IMR-90 (cell line): ENCODE measurements at regions not wholly inside any gene's neighbourhood (a gene's known extent, or its start where the extent isn't known, plus 50 kb on each side); places are given as distances from the start of the nearest gene placed in this dataset.
A peak's percentile ranks its signal among the peaks of the same experiment; 100 is the strongest.

ENCODE experiments used
- ATAC-seq: fragments of 200-7000 bp; cut with Tn5 transposase; 2 replicates; pipeline ENCODE4 v1.9.1; 2020; ENCODE audit warnings: low read depth, mild to moderate bottlenecking, moderate library complexity
- BruUV-seq: library from RNA; stranded (reverse); fragments of 400-500 nt; replicated peaks from 2 replicates; lab custom pipeline; 2021; lab: Mats Ljungman, UMichigan
- CTCF ChIA-PET: fragments of 300-600 bp; formaldehyde crosslinking; extraction: SDS; loops from one replicate; lab custom pipeline; 2021; ENCODE audit warnings: antibody characterized with exemption; lab: Yijun Ruan, JAX
- POLR2A ChIA-PET: fragments of 300-600 bp; sonication (Branson Sonifier 250); formaldehyde crosslinking; loops from one replicate; lab custom pipeline; 2022; ENCODE audit warnings: antibody characterized with exemption; ENCODE audit not compliant: unreplicated experiment; lab: Charles Lee
- DNase-seq: peaks from one replicate; pipeline ENCODE4 v3.0.0; 2013
- H2AFZ ChIP-seq: replicated peaks from 2 replicates; pipeline ENCODE3; 2013; ENCODE audit warnings: low read length, mild to moderate bottlenecking; ENCODE audit not compliant: poor library complexity
- H2AK5ac ChIP-seq: 2 replicates; pipeline ENCODE4 v1.6.1; 2013; ENCODE audit warnings: low read depth, low read length, inconsistent platforms
- H2AK9ac ChIP-seq: replicated peaks from 2 replicates; pipeline ENCODE3; 2013; ENCODE audit warnings: mild to moderate bottlenecking, low read depth, low read length, moderate library complexity; ENCODE audit not compliant: poor library complexity
- H2BK120ac ChIP-seq: 2 replicates; pipeline ENCODE4 v1.6.1; 2013; ENCODE audit warnings: low read depth, low read length, inconsistent platforms
- H2BK15ac ChIP-seq: 3 replicates; pipeline ENCODE4 v1.6.1; 2013; ENCODE audit warnings: low read depth, low read length, inconsistent platforms
- H2BK20ac ChIP-seq: 2 replicates; pipeline ENCODE4 v1.6.1; 2013; ENCODE audit warnings: low read depth, mild to moderate bottlenecking, inconsistent platforms, low read length, moderate library complexity
- H2BK5ac ChIP-seq: 2 replicates; pipeline ENCODE4 v1.6.1; 2013; ENCODE audit warnings: mild to moderate bottlenecking, low read depth, low read length, inconsistent platforms; ENCODE audit not compliant: poor library complexity, severe bottlenecking
- H3K14ac ChIP-seq: replicated peaks from 2 replicates; pipeline ENCODE4 v1.6.1; 2013; ENCODE audit warnings: low read depth, low read length, inconsistent platforms
- H3K18ac ChIP-seq: 2 replicates; pipeline ENCODE4 v1.6.1; 2013; ENCODE audit warnings: low read depth, low read length, control low read depth
- H3K23ac ChIP-seq: 2 replicates; pipeline ENCODE4 v1.6.1; 2013; ENCODE audit warnings: low read depth, low read length, inconsistent platforms
- H3K27ac ChIP-seq: 2 replicates; pipeline ENCODE4 v1.5.1; 2013; ENCODE audit warnings: mild to moderate bottlenecking, control low read depth, low read length; ENCODE audit not compliant: insufficient read depth
- H3K27me3 ChIP-seq: 2 replicates; pipeline ENCODE4 v1.6.1; 2013; ENCODE audit warnings: low read length; ENCODE audit not compliant: control insufficient read depth, insufficient read depth
- H3K36me3 ChIP-seq: 2 replicates; pipeline ENCODE4 v1.6.1; 2013; ENCODE audit warnings: low read length, mixed read lengths; ENCODE audit not compliant: control insufficient read depth, insufficient read depth
- H3K4ac ChIP-seq: 2 replicates; pipeline ENCODE4 v1.6.1; 2013; ENCODE audit warnings: low read depth, low read length, inconsistent platforms
- H3K4me1 ChIP-seq: 2 replicates; pipeline ENCODE4 v1.6.1; 2013; ENCODE audit warnings: low read length, mixed read lengths; ENCODE audit not compliant: control insufficient read depth, insufficient read depth
- H3K4me2 ChIP-seq: 2 replicates; pipeline ENCODE4 v1.6.1; 2013; ENCODE audit warnings: low read depth, mild to moderate bottlenecking, control low read depth, low read length, moderate library complexity
- H3K4me3 ChIP-seq: 2 replicates; pipeline ENCODE4 v1.5.1; 2013; ENCODE audit warnings: low read depth, mild to moderate bottlenecking, control low read depth, low read length, moderate library complexity; ENCODE audit not compliant: insufficient read depth
- H3K56ac ChIP-seq: 2 replicates; pipeline ENCODE4 v1.6.1; 2013; ENCODE audit warnings: low read length, inconsistent platforms; ENCODE audit not compliant: insufficient read depth; ENCODE audit errors: extremely low read depth
- H3K79me1 ChIP-seq, 2 experiments: 2 replicates each; pipeline ENCODE4 v1.6.1; 2013; ENCODE audit warnings: low read length in 2 of 2, inconsistent platforms in 1 of 2, low read depth in 1 of 2
- H3K9ac ChIP-seq: 2 replicates; pipeline ENCODE4 v1.6.1; 2013; ENCODE audit warnings: low read depth, low read length, control low read depth
- H3K9me1 ChIP-seq: 2 replicates; pipeline ENCODE4 v1.6.1; 2013; ENCODE audit warnings: low read length, inconsistent platforms; ENCODE audit not compliant: insufficient read depth
- H3K9me3 ChIP-seq: 2 replicates; pipeline ENCODE4 v1.6.1; 2013; ENCODE audit warnings: low read length; ENCODE audit not compliant: control insufficient read depth, insufficient read depth
- H4K20me1 ChIP-seq: 2 replicates; pipeline ENCODE4 v1.6.1; 2013; ENCODE audit warnings: low read length, inconsistent platforms; ENCODE audit not compliant: insufficient read depth
- H4K5ac ChIP-seq: 2 replicates; pipeline ENCODE4 v1.6.1; 2013; ENCODE audit warnings: mild to moderate bottlenecking, low read depth, low read length, control low read depth
- H4K8ac ChIP-seq, 2 experiments: 2 replicates each; pipeline ENCODE4 v1.6.1; 2013; ENCODE audit warnings: low read depth in 2 of 2, low read length in 2 of 2, control low read depth in 1 of 2, inconsistent platforms in 1 of 2
- H4K91ac ChIP-seq: 2 replicates; pipeline ENCODE4 v1.6.1; 2013; ENCODE audit warnings: low read depth, low read length, inconsistent platforms; ENCODE audit not compliant: insufficient read depth
- CEBPB ChIP-seq: IDR thresholded peaks from 2 replicates; pipeline ENCODE4 v1.6.1; 2012; ENCODE audit warnings: low read depth, low read length, improper control_type of control experiment
- FOS ChIP-seq: fragments of 150-350 bp; IDR thresholded peaks from 2 replicates; pipeline ENCODE4 v1.6.1; 2016; ENCODE audit warnings: low read depth, low read length
- WGBS, 2 experiments: methylation state at CpG; one replicate each; pipeline versions ENCODE4 v1.1.5 to v1.1.7; 2013; ENCODE audit warnings: missing lambda C conversion rate in 2 of 2; ENCODE audit not compliant: insufficient read length in 1 of 2; ENCODE audit errors: extremely low coverage in 2 of 2; 5-methylcytosine and 5-hydroxymethylcytosine counted together
- dilution Hi-C: fragments of 300-500 bp; cut with HindIII; formaldehyde crosslinking; loops from one replicate; pipeline ENCODE4 v1.14.3; 2018; ENCODE audit warnings: low sequenced_read_pairs; ENCODE audit not compliant: unreplicated experiment
- in situ Hi-C: fragments of 300-500 bp; cut with MboI; formaldehyde crosslinking; loops from 3 replicates; pipeline ENCODE4 v1.14.3; 2019; ENCODE audit warnings: low sequenced_read_pairs, inconsistent platforms, mixed read lengths
- intact Hi-C: fragments of 100-400 bp; cut with micrococcal nuclease; formaldehyde crosslinking; loops from 2 replicates; pipeline ENCODE4 v1.10.0; 2022

- Histone ChIP-seq H2BK15ac (peak overlapping the region; percentile 71; the same call in 1 of the 3 replicates), H4K91ac (peak overlapping the region; percentile 70), H2BK20ac (peak overlapping the region; percentile 79), H3K27ac (peak overlapping the region; percentile 62), H2BK120ac (peak overlapping the region; percentile 86), H3K36me3 (no peaks in the 10 kb centered on the region), H3K4ac (peak overlapping the region; percentile 79), H3K56ac (peak overlapping the region; percentile 44; the same call in 1 of the 2 replicates), H2AK5ac (peak overlapping the region; percentile 76; the same call in 1 of the 2 replicates), H2AFZ (peak overlapping the region; percentile 64), H3K27me3 (no peaks in the 10 kb centered on the region), H2BK5ac (peak overlapping the region; percentile 96), H3K9me3 (no peaks in the 10 kb centered on the region), H3K23ac (peak overlapping the region; percentile 67; the same call in 1 of the 2 replicates), H3K4me2 (peak overlapping the region; percentile 40; the same call in 1 of the 2 replicates), H4K5ac (peak overlapping the region; percentile 39; the same call in 1 of the 2 replicates), H3K9me1 (peaks cover 15% of the 10 kb centered on the region), H3K4me3 (no peak overlapping the region), H4K8ac (peak overlapping the region; percentile 22 to 73; a peak in 3 of 4 replicates), H3K9ac (no peak overlapping the region), H3K4me1 (peaks cover 15% of the 10 kb centered on the region), H2AK9ac (no peak overlapping the region), H3K18ac (peak overlapping the region; percentile 80; the same call in 1 of the 2 replicates), H4K20me1 (no peaks in the 10 kb centered on the region), H3K79me1 (no peaks in the 10 kb centered on the region), H3K14ac (peak overlapping the region; percentile 89)
- in situ Hi-C loops (no loop called here), dilution Hi-C loops (no loop called here), intact Hi-C loops (no loop called here)
- DNase-seq (peak; percentile 83), ATAC-seq (peak; percentile 88)
- TF ChIP-seq FOS (no peak), CEBPB (peak; percentile 29; the same call in 1 of the 2 replicates)
- no TSS peak for BruUV-seq
- ChIA-PET POLR2A (no interaction called here), CTCF (no interaction called here)
- WGBS, 2 experiments: no CpG with 5 or more reads among the region's 1 CpG
These were observed 220.2 kb upstream of the SNX19 start for GRCh38 chr11:131136486-131136885.
